GM12865 (cell line): ENCODE measurements at regions not wholly inside any gene's neighbourhood (a gene's known extent, or its start where the extent isn't known, plus 50 kb on each side); places are given as distances from the start of the nearest gene placed in this dataset.

Source experiments
- DNase-seq: peaks from one replicate; pipeline ENCODE4 v3.0.0; 2010; ENCODE audit warnings: low read depth
- H3K4me3 ChIP-seq: 2 replicates; pipeline ENCODE4 v1.5.1; 2011; ENCODE audit warnings: mild to moderate bottlenecking, low read depth, low read length, control low read depth
- CTCF ChIP-seq: IDR thresholded peaks from 2 replicates; pipeline ENCODE4 v1.5.1; 2011; ENCODE audit warnings: low read length, control low read depth, low read depth, inconsistent platforms; ENCODE audit not compliant: insufficient read depth; ENCODE audit errors: missing control alignments

GRCh38 chr13:81142306-81142999 is 801.5 kb upstream of the SPRY2 start:
- TF ChIP-seq CTCF: no peak
- H3K4me3 ChIP-seq: no peak overlapping the region
- no peak for DNase-seq

GRCh38 chr13:81140675-81141074 is 799.7 kb upstream of the SPRY2 start:
- DNase-seq: no peak
- TF ChIP-seq CTCF: no peak
- no peak overlapping the region for H3K4me3 ChIP-seq

GRCh38 chr13:81139987-81140386 is 799.1 kb upstream of the SPRY2 start:
- H3K4me3 ChIP-seq: no peak overlapping the region
- no peak for TF ChIP-seq CTCF
- DNase-seq: no peak

DNA sequence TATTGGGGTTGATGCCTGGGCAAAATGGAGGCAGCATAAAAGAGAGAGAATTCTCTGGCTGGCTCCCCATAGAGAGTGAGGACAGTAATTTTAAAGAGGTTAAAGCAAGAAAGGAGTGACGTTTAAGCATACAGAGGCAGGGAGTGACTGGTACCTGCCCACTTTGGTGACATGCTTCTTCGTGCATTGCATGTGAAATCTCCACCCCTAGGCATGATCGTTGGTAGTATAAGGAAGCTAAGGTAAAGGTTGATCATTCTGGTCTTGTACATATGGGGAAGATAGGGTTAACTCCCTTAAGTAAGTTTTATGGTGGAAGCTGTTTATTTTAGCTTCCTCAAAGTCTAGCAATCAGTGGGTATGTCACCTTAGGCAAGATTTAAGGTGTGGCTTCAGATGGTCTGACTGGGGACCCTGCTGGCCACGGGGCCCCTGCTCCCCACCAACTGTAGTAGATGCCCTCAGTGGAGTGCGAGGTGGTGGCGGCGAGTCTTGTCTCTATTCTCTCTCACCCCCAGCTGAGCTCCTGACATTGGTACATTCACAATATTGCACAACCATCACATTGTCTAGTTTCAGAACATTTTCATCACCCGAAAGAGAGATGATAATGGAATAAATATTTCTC is 797.5 kb upstream of the SPRY2 start:
- no peak for DNase-seq
- H3K4me3 ChIP-seq: no peak overlapping the region
- no peak for TF ChIP-seq CTCF

GRCh38 chr13:81133066-81133465 is 792.1 kb upstream of the SPRY2 start:
- no peak overlapping the region for H3K4me3 ChIP-seq
- TF ChIP-seq CTCF: no peak
- no peak for DNase-seq

DNA sequence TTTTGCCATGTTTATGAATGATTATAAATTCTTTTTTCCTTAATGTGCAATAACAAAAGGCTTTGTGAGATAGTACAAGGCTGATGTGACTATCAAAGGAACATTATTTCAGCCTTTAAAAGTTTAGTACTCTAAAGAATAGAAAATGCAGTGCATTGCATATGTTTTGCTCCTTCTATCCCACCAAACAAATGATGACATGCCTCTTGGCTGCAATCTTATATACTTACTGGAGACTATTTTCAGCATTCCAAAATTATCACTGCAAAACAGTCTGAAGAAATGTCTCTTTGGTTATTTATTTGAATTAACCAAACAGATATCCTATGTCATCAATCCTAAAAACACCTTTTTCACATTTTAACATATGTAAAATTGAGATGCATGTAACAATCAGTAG is 776.5 kb upstream of the SPRY2 start:
- no peak overlapping the region for H3K4me3 ChIP-seq
- no peak for DNase-seq
- no peak for TF ChIP-seq CTCF
